ENCODE measurements at regions not wholly inside any gene's neighbourhood (a gene's known extent, or its start where the extent isn't known, plus 50 kb on each side); places are given as distances from the start of the nearest gene placed in this dataset.

DNA sequence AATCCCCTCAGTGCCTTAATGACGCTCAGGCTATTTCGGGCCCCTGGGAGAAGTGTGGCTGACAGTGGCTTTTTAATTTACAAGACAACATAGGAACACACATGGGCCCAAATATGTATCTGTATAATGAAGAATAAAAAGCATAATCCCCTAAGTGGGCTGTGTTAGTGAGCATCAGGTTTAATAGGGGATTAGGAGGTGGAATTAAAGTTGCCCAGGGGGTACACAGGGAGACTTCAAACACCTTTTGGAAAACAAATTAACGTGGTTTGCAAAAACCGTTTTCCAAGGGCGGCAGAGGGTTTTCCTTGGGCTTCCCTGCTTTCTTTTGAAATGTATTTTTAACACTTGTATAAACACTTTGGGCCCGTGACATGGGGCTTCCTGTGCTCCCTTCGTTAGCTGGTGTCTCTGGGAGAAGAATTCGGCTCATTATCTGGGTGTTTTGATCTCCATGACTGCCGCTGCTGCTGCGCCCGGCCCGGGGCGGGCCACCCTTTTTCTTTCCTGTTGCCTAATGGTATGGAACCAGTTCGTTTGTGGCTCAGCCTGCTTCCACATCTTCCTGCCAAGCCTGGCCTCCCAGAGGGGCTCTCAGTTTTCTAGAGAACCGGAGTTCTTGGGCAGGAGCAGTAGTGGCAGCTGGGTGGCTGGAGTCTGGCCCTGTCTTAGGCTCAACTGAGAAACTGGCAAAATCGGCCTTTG lies 173.0 kb downstream of the MACROH2A1 start:
- intact Hi-C loops (cut with DNase I; ENCODE audit: low total_unique reads), result no loop called here
- no peak for TF ChIP-seq POLR2AphosphoS5 (IDR thresholded peaks at IDR 0.05)
- no peak for TF ChIP-seq POLR2A (IDR thresholded peaks at IDR 0.05)
- TF ChIP-seq, protein P1, sequence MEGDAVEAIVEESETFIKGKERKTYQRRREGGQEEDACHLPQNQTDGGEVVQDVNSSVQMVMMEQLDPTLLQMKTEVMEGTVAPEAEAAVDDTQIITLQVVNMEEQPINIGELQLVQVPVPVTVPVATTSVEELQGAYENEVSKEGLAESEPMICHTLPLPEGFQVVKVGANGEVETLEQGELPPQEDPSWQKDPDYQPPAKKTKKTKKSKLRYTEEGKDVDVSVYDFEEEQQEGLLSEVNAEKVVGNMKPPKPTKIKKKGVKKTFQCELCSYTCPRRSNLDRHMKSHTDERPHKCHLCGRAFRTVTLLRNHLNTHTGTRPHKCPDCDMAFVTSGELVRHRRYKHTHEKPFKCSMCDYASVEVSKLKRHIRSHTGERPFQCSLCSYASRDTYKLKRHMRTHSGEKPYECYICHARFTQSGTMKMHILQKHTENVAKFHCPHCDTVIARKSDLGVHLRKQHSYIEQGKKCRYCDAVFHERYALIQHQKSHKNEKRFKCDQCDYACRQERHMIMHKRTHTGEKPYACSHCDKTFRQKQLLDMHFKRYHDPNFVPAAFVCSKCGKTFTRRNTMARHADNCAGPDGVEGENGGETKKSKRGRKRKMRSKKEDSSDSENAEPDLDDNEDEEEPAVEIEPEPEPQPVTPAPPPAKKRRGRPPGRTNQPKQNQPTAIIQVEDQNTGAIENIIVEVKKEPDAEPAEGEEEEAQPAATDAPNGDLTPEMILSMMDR (IDR thresholded peaks at IDR 0.05), result no peak
- no peak overlapping the region for H3K4me3 ChIP-seq
- H3K36me3 ChIP-seq, result no peaks in the 10 kb centered on the region
- H3K27me3 ChIP-seq, result no peaks in the 10 kb centered on the region
- H3K27ac ChIP-seq, result no peak overlapping the region
- no peaks in the 10 kb centered on the region for H3K9me3 ChIP-seq
- DNase-seq (ENCODE audit: low spot score in 2 of 2), result peak in 1 of 2 donors; percentile 30
- H3K4me1 ChIP-seq, result no peaks in the 10 kb centered on the region

- Histone ChIP-seq H3K4me3 (no peak overlapping the region), H3K4me1 (no peaks in the 10 kb centered on the region), H3K36me3 (no peaks in the 10 kb centered on the region), H3K27me3 (no peaks in the 10 kb centered on the region), H3K9me3 (no peaks in the 10 kb centered on the region), H3K27ac (no peak overlapping the region)
- DNase-seq (ENCODE audit: low spot score in 2 of 2), result no peak
- TF ChIP-seq POLR2AphosphoS5 (IDR thresholded peaks at IDR 0.05), result no peak
- TF ChIP-seq POLR2A (IDR thresholded peaks at IDR 0.05), result no peak
- TF ChIP-seq, protein P1 (IDR thresholded peaks at IDR 0.05), result no peak
- intact Hi-C loops (cut with DNase I; ENCODE audit: low total_unique reads), result no loop called here
Observed at GRCh38 chr5:135223891-135224625, 175.0 kb downstream of the MACROH2A1 start.

GRCh38 chr5:135223404-135223803 lies 175.6 kb downstream of the MACROH2A1 start:
- Histone ChIP-seq H3K9me3 (no peaks in the 10 kb centered on the region), H3K36me3 (no peaks in the 10 kb centered on the region), H3K27me3 (no peaks in the 10 kb centered on the region), H3K27ac (no peak overlapping the region), H3K4me3 (no peak overlapping the region), H3K4me1 (no peaks in the 10 kb centered on the region)
- TF ChIP-seq, protein P1 (IDR thresholded peaks at IDR 0.05), result no peak
- no peak for TF ChIP-seq POLR2A (IDR thresholded peaks at IDR 0.05)
- TF ChIP-seq POLR2AphosphoS5 (IDR thresholded peaks at IDR 0.05), result no peak
- no peak for DNase-seq (ENCODE audit: low spot score in 2 of 2)
- intact Hi-C loops (cut with DNase I; ENCODE audit: low total_unique reads), result no loop called here

DNA sequence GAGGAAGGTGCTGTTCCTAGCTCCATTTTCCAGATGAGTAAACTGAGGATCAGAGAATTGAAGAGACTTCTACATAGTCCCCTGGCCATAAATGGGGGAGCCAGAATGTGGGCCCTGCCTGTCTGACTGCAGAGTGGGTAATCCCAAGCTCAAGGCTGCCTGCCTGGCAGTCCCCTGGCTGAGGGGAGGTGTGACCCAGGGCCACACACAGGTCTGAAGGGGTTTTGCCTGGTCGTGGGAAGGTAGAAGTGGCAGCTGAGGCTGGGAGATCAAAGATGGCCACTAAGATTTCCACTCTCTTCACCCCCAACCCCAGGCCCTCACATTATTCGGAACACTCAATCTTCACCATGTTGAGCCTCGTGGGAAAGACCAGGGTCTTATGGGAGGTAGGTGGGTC lies 176.3 kb downstream of the MACROH2A1 start:
- H3K27me3 ChIP-seq, result no peaks in the 10 kb centered on the region
- TF ChIP-seq, protein P1 (IDR thresholded peaks at IDR 0.05), result no peak
- TF ChIP-seq POLR2AphosphoS5 (IDR thresholded peaks at IDR 0.05) (no peak), POLR2A (IDR thresholded peaks at IDR 0.05) (no peak)
- DNase-seq (ENCODE audit: low spot score in 2 of 2), result no peak
- H3K36me3 ChIP-seq, result no peaks in the 10 kb centered on the region
- H3K9me3 ChIP-seq, result no peaks in the 10 kb centered on the region
- H3K27ac ChIP-seq, result no peak overlapping the region
- no peaks in the 10 kb centered on the region for H3K4me1 ChIP-seq
- intact Hi-C loops (cut with DNase I; ENCODE audit: low total_unique reads), result no loop called here
- no peak overlapping the region for H3K4me3 ChIP-seq

GRCh38 chr5:135222171-135222681 lies 176.8 kb downstream of the MACROH2A1 start:
- H3K9me3 ChIP-seq, result no peaks in the 10 kb centered on the region
- TF ChIP-seq, protein P1 (IDR thresholded peaks at IDR 0.05), result no peak
- no peak for TF ChIP-seq POLR2A (IDR thresholded peaks at IDR 0.05)
- TF ChIP-seq POLR2AphosphoS5 (IDR thresholded peaks at IDR 0.05), result no peak
- H3K36me3 ChIP-seq, result no peaks in the 10 kb centered on the region
- no peak overlapping the region for H3K4me3 ChIP-seq
- no peaks in the 10 kb centered on the region for H3K27me3 ChIP-seq
- no peaks in the 10 kb centered on the region for H3K4me1 ChIP-seq
- no peak overlapping the region for H3K27ac ChIP-seq
- DNase-seq (ENCODE audit: low spot score in 2 of 2), result peak in 1 of 2 donors; percentile 3
- intact Hi-C loops (cut with DNase I; ENCODE audit: low total_unique reads), result no loop called here

All from breast epithelium (tissue), 4 donors.